ENCODE measurements at regions not wholly inside any gene's neighbourhood (a gene's known extent, or its start where the extent isn't known, plus 50 kb on each side); places are given as distances from the start of the nearest gene placed in this dataset.
"Not testable (repeated sequence)": the region's sequence is repeated elsewhere in the genome, so short reads cannot be mapped to it uniquely, and the experiment has no call there.

DNA sequence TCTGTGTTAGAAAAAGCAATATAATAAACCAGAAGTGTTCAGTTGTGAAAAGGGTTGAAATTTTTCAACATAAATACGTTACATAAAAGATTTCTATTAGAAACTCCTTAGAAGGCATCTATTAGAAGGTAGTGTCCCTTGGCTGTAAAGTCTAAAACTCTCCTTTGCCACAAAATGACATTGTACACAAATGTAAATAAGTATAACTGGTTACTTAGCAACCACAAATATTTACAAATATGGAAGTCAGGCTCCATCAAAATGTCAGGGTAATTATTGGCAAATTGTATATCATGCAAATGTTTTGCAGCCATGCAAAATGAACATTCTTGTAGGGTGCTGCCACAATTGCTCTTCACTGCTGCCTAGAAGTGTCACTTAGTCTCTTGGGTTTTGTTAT is 419.1 kb upstream of the CDIN1 start:
- no peaks in the 10 kb centered on the region for H3K36me3 ChIP-seq (ENCODE audit: control insufficient read depth, insufficient read depth, low read length)
- TF ChIP-seq, protein P1, sequence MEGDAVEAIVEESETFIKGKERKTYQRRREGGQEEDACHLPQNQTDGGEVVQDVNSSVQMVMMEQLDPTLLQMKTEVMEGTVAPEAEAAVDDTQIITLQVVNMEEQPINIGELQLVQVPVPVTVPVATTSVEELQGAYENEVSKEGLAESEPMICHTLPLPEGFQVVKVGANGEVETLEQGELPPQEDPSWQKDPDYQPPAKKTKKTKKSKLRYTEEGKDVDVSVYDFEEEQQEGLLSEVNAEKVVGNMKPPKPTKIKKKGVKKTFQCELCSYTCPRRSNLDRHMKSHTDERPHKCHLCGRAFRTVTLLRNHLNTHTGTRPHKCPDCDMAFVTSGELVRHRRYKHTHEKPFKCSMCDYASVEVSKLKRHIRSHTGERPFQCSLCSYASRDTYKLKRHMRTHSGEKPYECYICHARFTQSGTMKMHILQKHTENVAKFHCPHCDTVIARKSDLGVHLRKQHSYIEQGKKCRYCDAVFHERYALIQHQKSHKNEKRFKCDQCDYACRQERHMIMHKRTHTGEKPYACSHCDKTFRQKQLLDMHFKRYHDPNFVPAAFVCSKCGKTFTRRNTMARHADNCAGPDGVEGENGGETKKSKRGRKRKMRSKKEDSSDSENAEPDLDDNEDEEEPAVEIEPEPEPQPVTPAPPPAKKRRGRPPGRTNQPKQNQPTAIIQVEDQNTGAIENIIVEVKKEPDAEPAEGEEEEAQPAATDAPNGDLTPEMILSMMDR (IDR thresholded peaks at IDR 0.05; ENCODE audit: insufficient read depth, low read length, poor library complexity, severe bottlenecking) = no peak
- no peak overlapping the region for H3K4me3 ChIP-seq (ENCODE audit: low read depth, low read length)
- DNase-seq (ENCODE audit: low read depth) = no peak
- no peaks in the 10 kb centered on the region for H3K27me3 ChIP-seq (ENCODE audit: control insufficient read depth, insufficient read depth, low read length)

DNA sequence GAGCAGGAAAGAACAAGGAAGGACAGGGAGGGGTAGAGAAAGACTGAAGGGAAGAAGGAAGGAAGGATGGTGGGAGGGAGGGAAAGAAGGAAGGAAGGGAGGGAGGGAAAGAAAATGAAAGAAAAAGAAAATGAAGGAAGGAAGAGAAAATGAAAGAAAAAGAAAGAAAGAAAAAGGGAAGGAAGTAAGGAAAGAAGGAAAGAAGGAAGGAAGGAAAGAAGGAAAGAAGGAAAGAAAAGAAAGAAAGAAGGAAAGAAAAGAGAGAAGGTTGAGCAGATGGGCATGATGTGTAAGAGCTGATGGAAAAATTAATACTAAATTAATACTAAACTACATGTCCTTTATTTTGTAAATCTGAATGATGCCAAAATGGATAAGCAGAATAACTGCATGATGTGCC is 418.3 kb upstream of the CDIN1 start:
- Histone ChIP-seq H3K27me3 (ENCODE audit: control insufficient read depth, insufficient read depth, low read length) (no peaks in the 10 kb centered on the region), H3K4me3 (ENCODE audit: low read depth, low read length) (no peak overlapping the region), H3K36me3 (ENCODE audit: control insufficient read depth, insufficient read depth, low read length) (no peaks in the 10 kb centered on the region)
- TF ChIP-seq, protein P1 (IDR thresholded peaks at IDR 0.05; ENCODE audit: insufficient read depth, low read length, poor library complexity, severe bottlenecking) = no peak
- DNase-seq (ENCODE audit: low read depth) = no peak

DNA sequence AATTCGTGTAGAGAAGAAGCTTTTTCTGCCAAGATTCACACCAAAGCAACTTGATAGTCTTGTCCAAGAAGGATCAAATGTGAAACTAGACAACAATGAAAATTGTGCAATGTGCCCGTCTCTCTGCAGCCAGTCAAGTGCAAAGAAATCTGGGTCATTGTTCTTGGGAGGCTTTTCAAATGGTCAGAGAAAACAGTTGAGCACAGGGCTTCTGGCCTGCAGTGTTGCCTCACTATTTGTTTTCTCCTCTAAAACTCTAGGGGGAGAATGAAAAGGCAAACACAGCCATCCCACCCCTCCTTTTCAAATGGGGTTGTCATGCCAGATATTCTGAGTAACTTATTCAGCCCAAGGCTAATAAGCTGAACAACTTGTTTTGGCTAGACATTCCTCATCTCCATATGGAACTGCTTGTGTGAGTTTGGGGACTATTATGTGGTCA is 417.6 kb upstream of the CDIN1 start:
- H3K27me3 ChIP-seq (ENCODE audit: control insufficient read depth, insufficient read depth, low read length) = no peaks in the 10 kb centered on the region
- no peak for DNase-seq (ENCODE audit: low read depth)
- TF ChIP-seq, protein P1 (IDR thresholded peaks at IDR 0.05; ENCODE audit: insufficient read depth, low read length, poor library complexity, severe bottlenecking) = no peak
- H3K36me3 ChIP-seq (ENCODE audit: control insufficient read depth, insufficient read depth, low read length) = no peaks in the 10 kb centered on the region
- H3K4me3 ChIP-seq (ENCODE audit: low read depth, low read length) = no peak overlapping the region

DNA sequence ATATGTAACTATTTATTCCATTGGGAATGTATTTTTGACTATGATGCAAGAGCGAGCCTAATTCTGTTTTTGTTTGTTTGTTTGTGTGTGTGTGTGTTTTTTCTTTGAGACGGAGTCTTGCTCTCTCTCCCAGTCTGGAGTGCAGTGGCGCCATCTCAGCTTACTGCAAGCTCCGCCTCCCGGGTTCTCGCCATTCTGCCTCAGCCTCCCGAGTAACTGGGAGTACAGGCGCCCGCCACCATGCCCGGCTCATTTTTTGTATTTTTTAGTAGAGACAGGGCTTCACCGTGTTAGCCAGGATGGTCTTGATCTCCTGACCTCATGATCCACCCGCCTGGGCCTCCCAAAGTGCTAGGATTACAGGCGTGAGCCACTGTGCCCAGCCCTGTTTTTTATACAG is 415.4 kb upstream of the CDIN1 start:
- not testable (repeated sequence) for H3K27me3 ChIP-seq (ENCODE audit: control insufficient read depth, insufficient read depth, low read length); DNase-seq (ENCODE audit: low read depth); H3K36me3 ChIP-seq (ENCODE audit: control insufficient read depth, insufficient read depth, low read length); H3K4me3 ChIP-seq (ENCODE audit: low read depth, low read length)

DNA sequence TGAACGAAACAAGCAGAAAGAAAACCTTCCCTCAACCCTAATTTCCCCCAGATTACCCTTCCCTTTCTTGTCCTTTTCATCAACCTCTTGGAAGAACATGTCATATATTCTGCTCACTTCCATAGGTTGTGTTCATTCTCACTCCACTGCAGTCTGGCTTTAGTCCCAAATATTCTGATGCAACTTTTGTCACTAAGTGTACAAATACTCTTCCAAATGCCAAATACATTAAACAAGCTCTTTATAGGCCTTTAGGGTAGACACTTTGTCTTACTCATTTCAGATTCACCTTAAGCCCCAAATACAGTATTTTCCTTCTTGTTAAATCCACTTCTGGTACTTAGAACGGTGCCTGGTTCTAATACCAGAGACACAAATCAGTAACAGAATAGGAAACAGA is 406.5 kb upstream of the CDIN1 start:
- H3K4me3 ChIP-seq (ENCODE audit: low read depth, low read length) = no peak overlapping the region
- H3K27me3 ChIP-seq (ENCODE audit: control insufficient read depth, insufficient read depth, low read length) = no peaks in the 10 kb centered on the region
- TF ChIP-seq, protein P1 (IDR thresholded peaks at IDR 0.05; ENCODE audit: insufficient read depth, low read length, poor library complexity, severe bottlenecking) = no peak
- H3K36me3 ChIP-seq (ENCODE audit: control insufficient read depth, insufficient read depth, low read length) = no peaks in the 10 kb centered on the region
- DNase-seq (ENCODE audit: low read depth) = no peak

DNA sequence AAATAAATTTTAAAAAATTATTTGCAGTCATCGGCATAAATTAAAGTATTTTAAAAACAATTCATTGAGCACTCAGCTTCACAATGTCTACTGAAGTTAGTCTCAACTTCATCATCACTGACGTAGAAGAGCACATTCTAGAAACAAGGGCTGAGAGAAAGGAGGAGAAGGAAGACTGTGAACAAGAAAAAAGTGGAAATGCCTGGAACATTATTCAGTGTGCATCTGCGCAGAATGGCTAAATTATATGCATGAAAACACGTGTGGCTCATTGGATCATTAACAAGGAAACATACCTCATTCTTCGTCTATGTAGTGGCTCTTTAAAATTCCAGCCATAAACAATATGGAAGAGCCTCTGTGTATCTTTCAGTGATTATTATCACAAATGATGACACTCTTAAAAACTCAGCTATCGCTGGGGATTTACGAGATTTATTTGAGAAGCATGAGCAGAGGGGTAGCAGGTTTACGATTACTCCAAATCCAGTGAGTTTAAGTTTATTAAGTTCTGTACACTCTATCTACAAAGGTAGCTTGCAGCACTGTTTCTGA is 404.2 kb upstream of the CDIN1 start:
- Histone ChIP-seq H3K36me3 (ENCODE audit: control insufficient read depth, insufficient read depth, low read length) (no peaks in the 10 kb centered on the region), H3K4me3 (ENCODE audit: low read depth, low read length) (no peak overlapping the region), H3K27me3 (ENCODE audit: control insufficient read depth, insufficient read depth, low read length) (no peaks in the 10 kb centered on the region)
- TF ChIP-seq, protein P1 (IDR thresholded peaks at IDR 0.05; ENCODE audit: insufficient read depth, low read length, poor library complexity, severe bottlenecking) = no peak
- no peak for DNase-seq (ENCODE audit: low read depth)
